ENCODE measurements at regions not wholly inside any gene's neighbourhood (a gene's known extent, or its start where the extent isn't known, plus 50 kb on each side); places are given as distances from the start of the nearest gene placed in this dataset.
"Not testable (repeated sequence)": the region's sequence is repeated elsewhere in the genome, so short reads cannot be mapped to it uniquely, and the experiment has no call there.

DNA sequence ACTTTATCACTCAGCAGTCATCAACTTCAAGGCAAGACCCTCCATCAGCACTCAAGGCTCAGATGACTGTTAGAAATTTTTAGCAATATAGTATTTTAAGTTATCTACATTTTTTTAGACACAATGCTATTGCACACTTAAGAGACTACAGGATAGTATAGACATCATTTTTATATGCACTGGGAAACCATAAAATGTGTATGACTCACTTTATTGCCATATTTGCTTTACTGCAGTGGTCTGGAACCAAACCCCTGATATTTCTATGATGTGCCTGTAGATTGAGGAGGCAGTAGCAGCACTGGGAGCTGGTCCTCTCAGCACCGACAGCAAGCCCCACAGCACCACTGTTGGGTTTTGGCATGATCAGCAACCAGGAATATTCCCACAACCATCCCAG is 264.8 kb upstream of the HNRNPA3 start:
- H3K4me3 ChIP-seq (ENCODE audit: low read depth, low read length, poor library complexity, severe bottlenecking) = no peak overlapping the region
- no peaks in the 10 kb centered on the region for H3K4me1 ChIP-seq (ENCODE audit: insufficient read depth, low read length, poor library complexity, severe bottlenecking)
- DNase-seq (ENCODE audit: low spot score) = no peak
- H3K27ac ChIP-seq (ENCODE audit: low read depth, low read length, poor library complexity, severe bottlenecking) = no peak overlapping the region
- intact Hi-C loops (cut with micrococcal nuclease; ENCODE audit: unreplicated experiment) = no loop called here
- POLR2A ChIA-PET (ENCODE audit: low non-redundant PET) = no interaction called here
- BruUV-seq (replicated peaks) = no TSS peak
- H3K36me3 ChIP-seq (ENCODE audit: insufficient read depth, low read length, poor library complexity, severe bottlenecking) = no peaks in the 10 kb centered on the region
- H3K27me3 ChIP-seq (replicated peaks; ENCODE audit: insufficient read depth, low read depth, low read length, poor library complexity) = no peaks in the 10 kb centered on the region
- TF ChIP-seq EZH2 (IDR thresholded peaks at IDR 0.05; ENCODE audit: borderline replicate concordance, low read depth, low read length, poor library complexity, severe bottlenecking) = no peak
- TF ChIP-seq, protein P1, sequence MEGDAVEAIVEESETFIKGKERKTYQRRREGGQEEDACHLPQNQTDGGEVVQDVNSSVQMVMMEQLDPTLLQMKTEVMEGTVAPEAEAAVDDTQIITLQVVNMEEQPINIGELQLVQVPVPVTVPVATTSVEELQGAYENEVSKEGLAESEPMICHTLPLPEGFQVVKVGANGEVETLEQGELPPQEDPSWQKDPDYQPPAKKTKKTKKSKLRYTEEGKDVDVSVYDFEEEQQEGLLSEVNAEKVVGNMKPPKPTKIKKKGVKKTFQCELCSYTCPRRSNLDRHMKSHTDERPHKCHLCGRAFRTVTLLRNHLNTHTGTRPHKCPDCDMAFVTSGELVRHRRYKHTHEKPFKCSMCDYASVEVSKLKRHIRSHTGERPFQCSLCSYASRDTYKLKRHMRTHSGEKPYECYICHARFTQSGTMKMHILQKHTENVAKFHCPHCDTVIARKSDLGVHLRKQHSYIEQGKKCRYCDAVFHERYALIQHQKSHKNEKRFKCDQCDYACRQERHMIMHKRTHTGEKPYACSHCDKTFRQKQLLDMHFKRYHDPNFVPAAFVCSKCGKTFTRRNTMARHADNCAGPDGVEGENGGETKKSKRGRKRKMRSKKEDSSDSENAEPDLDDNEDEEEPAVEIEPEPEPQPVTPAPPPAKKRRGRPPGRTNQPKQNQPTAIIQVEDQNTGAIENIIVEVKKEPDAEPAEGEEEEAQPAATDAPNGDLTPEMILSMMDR (conservative IDR thresholded peaks at IDR 0.05; ENCODE audit: low read depth, low read length) = no peak
- H3K9me3 ChIP-seq (ENCODE audit: low read depth, low read length, poor library complexity, severe bottlenecking) = no peaks in the 10 kb centered on the region
- CTCF ChIA-PET = no interaction called here

DNA sequence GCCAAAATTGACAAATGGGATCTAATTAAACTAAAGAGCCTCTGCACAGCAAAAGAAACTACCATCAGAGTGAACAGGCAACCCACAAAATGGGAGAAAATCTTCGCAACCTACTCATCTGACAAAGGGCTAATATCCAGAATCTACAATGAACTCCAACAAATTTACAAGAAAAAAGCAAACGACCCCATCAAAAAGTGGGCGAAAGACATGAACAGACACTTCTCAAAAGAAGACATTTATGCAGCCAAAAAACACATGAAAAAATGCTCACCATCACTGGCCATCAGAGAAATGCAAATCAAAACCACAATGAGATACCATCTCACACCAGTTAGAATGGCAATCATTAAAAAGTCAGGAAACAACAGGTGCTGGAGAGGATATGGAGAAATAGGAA is 261.4 kb upstream of the HNRNPA3 start:
- H3K9me3 ChIP-seq (ENCODE audit: low read depth, low read length, poor library complexity, severe bottlenecking); H3K4me3 ChIP-seq (ENCODE audit: low read depth, low read length, poor library complexity, severe bottlenecking); CTCF ChIA-PET; H3K27ac ChIP-seq (ENCODE audit: low read depth, low read length, poor library complexity, severe bottlenecking); DNase-seq (ENCODE audit: low spot score); POLR2A ChIA-PET (ENCODE audit: low non-redundant PET); H3K4me1 ChIP-seq (ENCODE audit: insufficient read depth, low read length, poor library complexity, severe bottlenecking); BruUV-seq (replicated peaks); intact Hi-C loops (cut with micrococcal nuclease; ENCODE audit: unreplicated experiment); H3K36me3 ChIP-seq (ENCODE audit: insufficient read depth, low read length, poor library complexity, severe bottlenecking): not testable (repeated sequence)
- peaks cover 10% of the 10 kb centered on the region for H3K27me3 ChIP-seq (replicated peaks; ENCODE audit: insufficient read depth, low read depth, low read length, poor library complexity)

DNA sequence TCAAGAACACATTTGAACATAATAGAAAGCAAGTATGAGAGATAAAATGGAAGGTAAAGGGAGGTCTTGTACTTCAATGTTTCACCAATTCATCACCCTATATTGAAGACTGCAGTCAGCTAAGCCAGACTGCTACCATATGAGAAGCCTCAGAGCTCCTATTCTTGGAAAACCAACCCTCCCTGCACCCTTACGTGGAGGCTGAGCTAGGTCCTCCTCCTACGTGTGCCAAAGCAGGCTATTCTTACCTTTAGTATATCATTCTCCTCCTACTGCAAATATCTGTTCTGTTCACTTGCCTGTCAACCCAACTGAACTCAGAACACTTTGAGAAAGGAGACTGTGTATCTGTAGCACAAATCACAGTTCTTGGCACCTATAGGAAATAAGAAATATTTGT is 255.8 kb upstream of the HNRNPA3 start:
- no TSS peak for BruUV-seq (replicated peaks)
- H3K27me3 ChIP-seq (replicated peaks; ENCODE audit: insufficient read depth, low read depth, low read length, poor library complexity) = peaks cover 36% of the 10 kb centered on the region
- ChIA-PET POLR2A (ENCODE audit: low non-redundant PET) (no interaction called here), CTCF (no interaction called here)
- intact Hi-C loops (cut with micrococcal nuclease; ENCODE audit: unreplicated experiment) = no loop called here
- H3K36me3 ChIP-seq (ENCODE audit: insufficient read depth, low read length, poor library complexity, severe bottlenecking) = no peaks in the 10 kb centered on the region
- H3K4me1 ChIP-seq (ENCODE audit: insufficient read depth, low read length, poor library complexity, severe bottlenecking) = no peaks in the 10 kb centered on the region
- no peak for DNase-seq (ENCODE audit: low spot score)
- no peak overlapping the region for H3K27ac ChIP-seq (ENCODE audit: low read depth, low read length, poor library complexity, severe bottlenecking)
- H3K9me3 ChIP-seq (ENCODE audit: low read depth, low read length, poor library complexity, severe bottlenecking) = no peaks in the 10 kb centered on the region
- H3K4me3 ChIP-seq (ENCODE audit: low read depth, low read length, poor library complexity, severe bottlenecking) = no peak overlapping the region
- TF ChIP-seq, protein P1 (conservative IDR thresholded peaks at IDR 0.05; ENCODE audit: low read depth, low read length) = no peak

DNA sequence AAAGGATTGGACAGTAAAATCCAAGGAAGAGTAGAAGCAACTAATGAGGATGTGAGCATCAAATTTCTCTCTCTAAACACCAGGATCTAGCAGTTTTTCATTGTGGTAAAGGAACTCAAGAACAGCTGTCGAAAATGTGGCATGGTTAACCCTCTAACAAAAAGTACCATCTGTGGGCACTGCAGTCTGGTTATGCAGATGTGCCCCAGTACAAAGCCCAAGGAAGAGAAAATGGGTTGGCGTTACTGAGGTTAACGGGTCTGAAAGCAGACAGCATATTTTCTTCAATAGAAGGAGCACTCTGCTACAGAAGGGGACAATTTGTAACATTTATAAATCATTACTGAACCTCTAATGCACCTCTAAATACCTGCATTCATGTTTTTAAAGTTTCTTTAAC is 253.0 kb upstream of the HNRNPA3 start:
- Histone ChIP-seq H3K9me3 (ENCODE audit: low read depth, low read length, poor library complexity, severe bottlenecking) (no peaks in the 10 kb centered on the region), H3K36me3 (ENCODE audit: insufficient read depth, low read length, poor library complexity, severe bottlenecking) (no peaks in the 10 kb centered on the region), H3K4me3 (ENCODE audit: low read depth, low read length, poor library complexity, severe bottlenecking) (no peak overlapping the region), H3K4me1 (ENCODE audit: insufficient read depth, low read length, poor library complexity, severe bottlenecking) (no peaks in the 10 kb centered on the region), H3K27ac (ENCODE audit: low read depth, low read length, poor library complexity, severe bottlenecking) (no peak overlapping the region), H3K27me3 (replicated peaks; ENCODE audit: insufficient read depth, low read depth, low read length, poor library complexity) (peaks cover 50% of the 10 kb centered on the region)
- POLR2A ChIA-PET (ENCODE audit: low non-redundant PET) = interaction anchor here (0.7 kb wide), 1 partner anchor 675 kb away, joined by 3 read pairs; no protein-coding TSS in a partner anchor
- no peak for DNase-seq (ENCODE audit: low spot score)
- no TSS peak for BruUV-seq (replicated peaks)
- intact Hi-C loops (cut with micrococcal nuclease; ENCODE audit: unreplicated experiment) = no loop called here
- TF ChIP-seq EZH2 (IDR thresholded peaks at IDR 0.05; ENCODE audit: borderline replicate concordance, low read depth, low read length, poor library complexity, severe bottlenecking) = no peak
- TF ChIP-seq, protein P1 (conservative IDR thresholded peaks at IDR 0.05; ENCODE audit: low read depth, low read length) = no peak
- CTCF ChIA-PET = no interaction called here
